ENCODE measurements at regions not wholly inside any gene's neighbourhood (a gene's known extent, or its start where the extent isn't known, plus 50 kb on each side); places are given as distances from the start of the nearest gene placed in this dataset.

DNA sequence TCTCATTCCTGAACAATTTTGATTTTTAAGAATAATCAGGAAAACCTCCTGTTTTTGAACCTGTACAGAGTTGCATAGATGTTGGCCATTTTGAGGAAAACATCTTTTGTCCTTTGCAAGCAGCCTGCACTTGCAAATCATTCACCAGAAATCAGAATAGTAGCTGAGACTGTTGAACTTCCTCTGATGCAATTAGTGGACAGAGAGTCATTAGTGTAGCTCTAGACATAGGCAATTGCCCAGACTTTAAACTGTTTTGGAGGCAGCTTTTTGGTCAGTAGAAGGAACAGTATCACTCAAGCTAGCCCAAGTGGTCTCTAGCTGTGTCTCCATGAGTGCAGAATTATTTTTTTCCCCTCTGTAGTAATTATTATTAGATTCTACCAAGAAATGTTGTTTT is 326.1 kb downstream of the PIK3C3 start:
- dilution Hi-C loops (cut with MboI; ENCODE audit: extremely low pct_ligation_motif_present, low sequenced_read_pairs) (no loop called here), intact Hi-C loops (cut with micrococcal nuclease) (no loop called here)
- Histone ChIP-seq H3K9me1 (replicated peaks; ENCODE audit: control insufficient read depth, extremely low read depth, insufficient read depth, low read length) (no peaks in the 10 kb centered on the region), H3K27ac (ENCODE audit: insufficient read depth, low read depth, low read length) (no peak overlapping the region), H3K9ac (replicated peaks; ENCODE audit: extremely low read depth, insufficient read depth, low read length) (no peak overlapping the region), H3K27me3 (ENCODE audit: control insufficient read depth in 2 of 2, insufficient read depth in 2 of 2, low read length in 2 of 2) (no peaks in the 10 kb centered on the region), H3K4me1 (ENCODE audit: control insufficient read depth, extremely low read depth, insufficient read depth, low read length) (no peaks in the 10 kb centered on the region), H3K9me3 (replicated peaks; ENCODE audit: control insufficient read depth, insufficient read depth, low read length) (no peaks in the 10 kb centered on the region), H4K20me1 (replicated peaks; ENCODE audit: control insufficient read depth, extremely low read depth, insufficient read depth, low read length) (no peaks in the 10 kb centered on the region), H3K36me3 (ENCODE audit: control insufficient read depth in 2 of 2, extremely low read depth in 1 of 2, insufficient read depth in 2 of 2, low read length in 2 of 2) (no peaks in the 10 kb centered on the region), H2AFZ (ENCODE audit: low read depth, low read length) (no peak overlapping the region), H3K4me2 (ENCODE audit: insufficient read depth, low read length) (no peak overlapping the region), H3K79me2 (ENCODE audit: control insufficient read depth, insufficient read depth, low read length) (no peaks in the 10 kb centered on the region), H3K4me3 (replicated peaks in 1 of 3; ENCODE audit: insufficient read depth in 1 of 3, low read depth in 1 of 3, low read length in 3 of 3) (no peak overlapping the region)
- no peak for FAIRE-seq
- POLR2A ChIA-PET = no interaction called here
- BruUV-seq (replicated peaks) = no TSS peak
- TF ChIP-seq JUN (IDR thresholded peaks at IDR 0.05; ENCODE audit: borderline replicate concordance, insufficient read depth, insufficient read length, low read depth) (no peak), EZH2 (IDR thresholded peaks at IDR 0.05; ENCODE audit: borderline replicate concordance, low read depth, low read length, severe bottlenecking) (no peak), FOS (IDR thresholded peaks at IDR 0.05; ENCODE audit: borderline replicate concordance, insufficient read depth, low read length) (no peak), GATA2 (IDR thresholded peaks at IDR 0.05; ENCODE audit: insufficient read depth, insufficient read length, low read depth, low read length) (no peak), MYC (IDR thresholded peaks at IDR 0.05; ENCODE audit: low read depth, low read length) (no peak), POLR2A (IDR thresholded peaks at IDR 0.05; ENCODE audit: low read depth, low read length) (no peak), POLR2AphosphoS5 (IDR thresholded peaks at IDR 0.05; ENCODE audit: insufficient read depth, low read depth, low read length) (no peak)
- TF ChIP-seq, protein P1, sequence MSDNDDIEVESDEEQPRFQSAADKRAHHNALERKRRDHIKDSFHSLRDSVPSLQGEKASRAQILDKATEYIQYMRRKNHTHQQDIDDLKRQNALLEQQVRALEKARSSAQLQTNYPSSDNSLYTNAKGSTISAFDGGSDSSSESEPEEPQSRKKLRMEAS (IDR thresholded peaks at IDR 0.05; ENCODE audit: insufficient read depth, insufficient read length) = no peak
- TF ChIP-seq, protein P2, sequence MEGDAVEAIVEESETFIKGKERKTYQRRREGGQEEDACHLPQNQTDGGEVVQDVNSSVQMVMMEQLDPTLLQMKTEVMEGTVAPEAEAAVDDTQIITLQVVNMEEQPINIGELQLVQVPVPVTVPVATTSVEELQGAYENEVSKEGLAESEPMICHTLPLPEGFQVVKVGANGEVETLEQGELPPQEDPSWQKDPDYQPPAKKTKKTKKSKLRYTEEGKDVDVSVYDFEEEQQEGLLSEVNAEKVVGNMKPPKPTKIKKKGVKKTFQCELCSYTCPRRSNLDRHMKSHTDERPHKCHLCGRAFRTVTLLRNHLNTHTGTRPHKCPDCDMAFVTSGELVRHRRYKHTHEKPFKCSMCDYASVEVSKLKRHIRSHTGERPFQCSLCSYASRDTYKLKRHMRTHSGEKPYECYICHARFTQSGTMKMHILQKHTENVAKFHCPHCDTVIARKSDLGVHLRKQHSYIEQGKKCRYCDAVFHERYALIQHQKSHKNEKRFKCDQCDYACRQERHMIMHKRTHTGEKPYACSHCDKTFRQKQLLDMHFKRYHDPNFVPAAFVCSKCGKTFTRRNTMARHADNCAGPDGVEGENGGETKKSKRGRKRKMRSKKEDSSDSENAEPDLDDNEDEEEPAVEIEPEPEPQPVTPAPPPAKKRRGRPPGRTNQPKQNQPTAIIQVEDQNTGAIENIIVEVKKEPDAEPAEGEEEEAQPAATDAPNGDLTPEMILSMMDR (IDR thresholded peaks at IDR 0.05; ENCODE audit: extremely low read depth in 1 of 2, insufficient read depth in 1 of 2, low read depth in 1 of 2, low read length in 2 of 2) = no peak
- DNase-seq (ENCODE audit: low read depth, low spot score) = no peak
- CTCF ChIA-PET = no interaction called here

All from endothelial cell of umbilical vein (primary cell).